Neural cell (in vitro differentiated cells): ENCODE measurements at regions not wholly inside any gene's neighbourhood (a gene's known extent, or its start where the extent isn't known, plus 50 kb on each side); places are given as distances from the start of the nearest gene placed in this dataset.

ENCODE experiments used
- EP300 ChIP-seq: fragments of 450-650 bp; conservative IDR thresholded peaks from 2 replicates; pipeline ENCODE4 v1.6.1; 2014; ENCODE audit warnings: antibody characterized with exemption, mild to moderate bottlenecking, moderate library complexity; ENCODE audit not compliant: poor library complexity, severe bottlenecking
- EZH2 ChIP-seq: fragments of 200-600, 300-800 bp; shearing (Covaris generic), sonication (generic); IDR thresholded peaks from 2 replicates; pipeline ENCODE4 v1.6.1; 2014; ENCODE audit warnings: antibody characterized with exemption, low read length, borderline replicate concordance, mild to moderate bottlenecking; ENCODE audit not compliant: insufficient read depth, poor library complexity, severe bottlenecking
- MXI1 ChIP-seq: fragments of 450-650 bp; conservative IDR thresholded peaks from 2 replicates; pipeline ENCODE4 v1.6.1; 2014; ENCODE audit warnings: antibody characterized with exemption, mild to moderate bottlenecking; ENCODE audit not compliant: poor library complexity, severe bottlenecking
- POLR2AphosphoS5 ChIP-seq: IDR thresholded peaks from 2 replicates; pipeline ENCODE4 v1.6.1; 2012
- RAD21 ChIP-seq: fragments of 450-650 bp; conservative IDR thresholded peaks from 2 replicates; pipeline ENCODE4 v1.6.1; 2014; ENCODE audit warnings: antibody characterized with exemption, mild to moderate bottlenecking, moderate library complexity
- SMC3 ChIP-seq: fragments of 450-650 bp; conservative IDR thresholded peaks from 2 replicates; pipeline ENCODE4 v1.6.1; 2014; ENCODE audit warnings: antibody characterized with exemption, mild to moderate bottlenecking, moderate library complexity; ENCODE audit not compliant: poor library complexity
- TAF1 ChIP-seq: IDR thresholded peaks from 2 replicates; pipeline ENCODE4 v1.6.1; 2012; ENCODE audit warnings: low read depth
- TF ChIP-seq, protein P1 (sequence below): fragments of 450-650 bp; IDR thresholded peaks from 2 replicates; pipeline ENCODE4 v1.5.1; 2014; ENCODE audit warnings: antibody characterized with exemption, mild to moderate bottlenecking, moderate library complexity; ENCODE audit not compliant: poor library complexity, severe bottlenecking
- TF ChIP-seq, protein P2 (sequence below): IDR thresholded peaks from 2 replicates; pipeline ENCODE4 v1.6.1; 2012; ENCODE audit warnings: borderline replicate concordance

DNA sequence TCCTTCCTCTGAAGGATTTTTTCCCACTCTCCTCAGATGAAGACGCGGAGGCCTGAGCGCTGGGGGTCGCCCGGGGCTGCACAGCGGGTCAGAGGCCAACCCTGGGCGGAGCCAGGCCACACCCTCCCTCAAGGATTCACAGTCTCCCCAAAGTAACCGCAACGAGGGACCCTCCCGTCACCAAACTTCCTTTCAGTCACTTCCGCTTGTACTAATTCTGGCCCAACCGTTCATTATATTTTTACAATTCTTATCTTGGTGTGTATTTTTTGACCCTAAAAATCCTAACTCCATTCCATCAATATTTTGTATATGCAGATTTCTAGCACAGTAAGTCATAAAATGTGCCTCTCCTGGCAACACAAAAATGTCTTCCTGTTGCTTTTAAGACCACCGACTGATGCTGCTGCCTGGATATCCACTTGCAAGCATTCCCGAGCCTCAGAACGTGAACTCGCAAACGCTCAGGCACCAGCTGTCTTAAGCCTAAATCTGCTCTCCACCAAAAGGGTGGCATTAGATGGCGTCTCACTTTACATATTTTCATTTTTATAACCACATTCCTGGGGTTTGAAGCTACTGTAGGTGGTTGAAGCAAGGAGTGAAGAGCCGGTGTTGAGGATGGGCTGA, 128.0 kb downstream of the DLL1 start:
- TF ChIP-seq, protein P1, sequence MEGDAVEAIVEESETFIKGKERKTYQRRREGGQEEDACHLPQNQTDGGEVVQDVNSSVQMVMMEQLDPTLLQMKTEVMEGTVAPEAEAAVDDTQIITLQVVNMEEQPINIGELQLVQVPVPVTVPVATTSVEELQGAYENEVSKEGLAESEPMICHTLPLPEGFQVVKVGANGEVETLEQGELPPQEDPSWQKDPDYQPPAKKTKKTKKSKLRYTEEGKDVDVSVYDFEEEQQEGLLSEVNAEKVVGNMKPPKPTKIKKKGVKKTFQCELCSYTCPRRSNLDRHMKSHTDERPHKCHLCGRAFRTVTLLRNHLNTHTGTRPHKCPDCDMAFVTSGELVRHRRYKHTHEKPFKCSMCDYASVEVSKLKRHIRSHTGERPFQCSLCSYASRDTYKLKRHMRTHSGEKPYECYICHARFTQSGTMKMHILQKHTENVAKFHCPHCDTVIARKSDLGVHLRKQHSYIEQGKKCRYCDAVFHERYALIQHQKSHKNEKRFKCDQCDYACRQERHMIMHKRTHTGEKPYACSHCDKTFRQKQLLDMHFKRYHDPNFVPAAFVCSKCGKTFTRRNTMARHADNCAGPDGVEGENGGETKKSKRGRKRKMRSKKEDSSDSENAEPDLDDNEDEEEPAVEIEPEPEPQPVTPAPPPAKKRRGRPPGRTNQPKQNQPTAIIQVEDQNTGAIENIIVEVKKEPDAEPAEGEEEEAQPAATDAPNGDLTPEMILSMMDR = no peak
- TF ChIP-seq POLR2AphosphoS5 (no peak), RAD21 (no peak), EZH2 (no peak), TAF1 (no peak), EP300 (no peak), SMC3 (no peak), MXI1 (no peak)
- TF ChIP-seq, protein P2, sequence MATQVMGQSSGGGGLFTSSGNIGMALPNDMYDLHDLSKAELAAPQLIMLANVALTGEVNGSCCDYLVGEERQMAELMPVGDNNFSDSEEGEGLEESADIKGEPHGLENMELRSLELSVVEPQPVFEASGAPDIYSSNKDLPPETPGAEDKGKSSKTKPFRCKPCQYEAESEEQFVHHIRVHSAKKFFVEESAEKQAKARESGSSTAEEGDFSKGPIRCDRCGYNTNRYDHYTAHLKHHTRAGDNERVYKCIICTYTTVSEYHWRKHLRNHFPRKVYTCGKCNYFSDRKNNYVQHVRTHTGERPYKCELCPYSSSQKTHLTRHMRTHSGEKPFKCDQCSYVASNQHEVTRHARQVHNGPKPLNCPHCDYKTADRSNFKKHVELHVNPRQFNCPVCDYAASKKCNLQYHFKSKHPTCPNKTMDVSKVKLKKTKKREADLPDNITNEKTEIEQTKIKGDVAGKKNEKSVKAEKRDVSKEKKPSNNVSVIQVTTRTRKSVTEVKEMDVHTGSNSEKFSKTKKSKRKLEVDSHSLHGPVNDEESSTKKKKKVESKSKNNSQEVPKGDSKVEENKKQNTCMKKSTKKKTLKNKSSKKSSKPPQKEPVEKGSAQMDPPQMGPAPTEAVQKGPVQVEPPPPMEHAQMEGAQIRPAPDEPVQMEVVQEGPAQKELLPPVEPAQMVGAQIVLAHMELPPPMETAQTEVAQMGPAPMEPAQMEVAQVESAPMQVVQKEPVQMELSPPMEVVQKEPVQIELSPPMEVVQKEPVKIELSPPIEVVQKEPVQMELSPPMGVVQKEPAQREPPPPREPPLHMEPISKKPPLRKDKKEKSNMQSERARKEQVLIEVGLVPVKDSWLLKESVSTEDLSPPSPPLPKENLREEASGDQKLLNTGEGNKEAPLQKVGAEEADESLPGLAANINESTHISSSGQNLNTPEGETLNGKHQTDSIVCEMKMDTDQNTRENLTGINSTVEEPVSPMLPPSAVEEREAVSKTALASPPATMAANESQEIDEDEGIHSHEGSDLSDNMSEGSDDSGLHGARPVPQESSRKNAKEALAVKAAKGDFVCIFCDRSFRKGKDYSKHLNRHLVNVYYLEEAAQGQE = no peak
